Fibroblast of peridontal ligament (primary cell): ENCODE measurements at regions not wholly inside any gene's neighbourhood (a gene's known extent, or its start where the extent isn't known, plus 50 kb on each side); places are given as distances from the start of the nearest gene placed in this dataset.
"Not testable (repeated sequence)": the region's sequence is repeated elsewhere in the genome, so short reads cannot be mapped to it uniquely, and the experiment has no call there.

ENCODE experiments used
- DNase-seq: peaks from one replicate; pipeline ENCODE4 v3.0.0-alpha.2; 2010; ENCODE audit errors: extremely low read depth

- no peak for DNase-seq
These were observed 51.8 kb upstream of the AGR3 start for GRCh38 chr7:16933296-16934279.

- no peak for DNase-seq
These were observed 53.0 kb upstream of the AGR3 start for GRCh38 chr7:16934722-16935340.

GRCh38 chr7:16935341-16935735 lies 53.6 kb upstream of the AGR3 start:
- no peak for DNase-seq

- DNase-seq = no peak
These were observed 55.0 kb upstream of the AGR3 start for GRCh38 chr7:16936626-16937422.

GRCh38 chr7:16939161-16939560 lies 57.4 kb upstream of the AGR3 start:
- DNase-seq = no peak

- no peak for DNase-seq
These were observed 59.0 kb upstream of the AGR3 start for GRCh38 chr7:16940776-16941175.

GRCh38 chr7:16942929-16943509 lies 61.2 kb upstream of the AGR3 start:
- no peak for DNase-seq

- no peak for DNase-seq
These were observed 63.2 kb upstream of the AGR3 start for GRCh38 chr7:16944936-16945335.

GRCh38 chr7:16945372-16945771 lies 63.6 kb upstream of the AGR3 start:
- DNase-seq = no peak

- DNase-seq = not testable (repeated sequence)
These were observed 66.3 kb upstream of the AGR3 start for GRCh38 chr7:16948110-16948509.

- peak; percentile 35 for DNase-seq
These were observed 69.8 kb upstream of the AGR3 start for GRCh38 chr7:16951483-16952080.

GRCh38 chr7:16954321-16954720 lies 72.5 kb upstream of the AGR3 start:
- peak; percentile 25 for DNase-seq

- DNase-seq = no peak
These were observed 76.9 kb upstream of the AGR3 start for GRCh38 chr7:16958724-16959123.

- DNase-seq = no peak
These were observed 78.7 kb upstream of the AGR3 start for GRCh38 chr7:16960337-16960965.

GRCh38 chr7:16961641-16962040 lies 79.9 kb upstream of the AGR3 start:
- peak; percentile 78 for DNase-seq

- DNase-seq = no peak
These were observed 81.3 kb upstream of the AGR3 start for GRCh38 chr7:16963044-16963443.

- not testable (repeated sequence) for DNase-seq
These were observed 83.9 kb upstream of the AGR3 start for GRCh38 chr7:16965697-16966096.

GRCh38 chr7:16967300-16967811 lies 85.6 kb upstream of the AGR3 start:
- peak; percentile 99 for DNase-seq

GRCh38 chr7:16970732-16971482 lies 89.1 kb upstream of the AGR3 start:
- DNase-seq = no peak

GRCh38 chr7:16975712-16976111 lies 93.9 kb upstream of the AGR3 start:
- DNase-seq = no peak
